ENCODE measurements at regions not wholly inside any gene's neighbourhood (a gene's known extent, or its start where the extent isn't known, plus 50 kb on each side); places are given as distances from the start of the nearest gene placed in this dataset.

- H3K9me3 ChIP-seq (ENCODE audit: severe bottlenecking) = peaks cover 7% of the 10 kb centered on the region
- no peaks in the 10 kb centered on the region for H3K36me3 ChIP-seq
- 0 out of 2 replicates have a peak, but pooled peaks have one; percentile 20 for TF ChIP-seq CTCF (IDR thresholded peaks at IDR 0.05; ENCODE audit: low read depth, low read length)
- H3K27ac ChIP-seq = no peak overlapping the region
- H3K4me3 ChIP-seq (ENCODE audit: low read depth, low read length) = no peak overlapping the region
- no peaks in the 10 kb centered on the region for H3K27me3 ChIP-seq (ENCODE audit: insufficient read depth, low read depth, severe bottlenecking)
- no peak for DNase-seq
These were observed 306.7 kb downstream of the CRPPA start for GRCh38 chr7:16114633-16115032.

GRCh38 chr7:16114071-16114470, 307.3 kb downstream of the CRPPA start:
- no peaks in the 10 kb centered on the region for H3K36me3 ChIP-seq
- no peak overlapping the region for H3K27ac ChIP-seq
- H3K4me3 ChIP-seq (ENCODE audit: low read depth, low read length) = no peak overlapping the region
- H3K9me3 ChIP-seq (ENCODE audit: severe bottlenecking) = peaks cover 7% of the 10 kb centered on the region
- TF ChIP-seq CTCF (IDR thresholded peaks at IDR 0.05; ENCODE audit: low read depth, low read length) = no peak
- no peak for DNase-seq
- no peaks in the 10 kb centered on the region for H3K27me3 ChIP-seq (ENCODE audit: insufficient read depth, low read depth, severe bottlenecking)

- DNase-seq = no peak
- TF ChIP-seq CTCF (IDR thresholded peaks at IDR 0.05; ENCODE audit: low read depth, low read length) = no peak
- H3K36me3 ChIP-seq = no peaks in the 10 kb centered on the region
These were observed 308.3 kb downstream of the CRPPA start for GRCh38 chr7:16113058-16113457.

GRCh38 chr7:16106869-16107268, 314.5 kb downstream of the CRPPA start:
- DNase-seq = no peak
- Histone ChIP-seq H3K27ac (no peak overlapping the region), H3K9me3 (ENCODE audit: severe bottlenecking) (peaks cover 11% of the 10 kb centered on the region), H3K36me3 (no peaks in the 10 kb centered on the region), H3K4me3 (ENCODE audit: low read depth, low read length) (no peak overlapping the region), H3K27me3 (ENCODE audit: insufficient read depth, low read depth, severe bottlenecking) (no peaks in the 10 kb centered on the region)
- TF ChIP-seq CTCF (IDR thresholded peaks at IDR 0.05; ENCODE audit: low read depth, low read length) = no peak

More at GRCh38 chr7:16113058-16113457, 308.3 kb downstream of the CRPPA start:
- no peak overlapping the region for H3K27ac ChIP-seq
- H3K4me3 ChIP-seq (ENCODE audit: low read depth, low read length) = no peak overlapping the region
- H3K9me3 ChIP-seq (ENCODE audit: severe bottlenecking) = peaks cover 7% of the 10 kb centered on the region
- no peaks in the 10 kb centered on the region for H3K27me3 ChIP-seq (ENCODE audit: insufficient read depth, low read depth, severe bottlenecking)

- no peak for TF ChIP-seq CTCF (IDR thresholded peaks at IDR 0.05; ENCODE audit: low read depth, low read length)
- H3K27ac ChIP-seq = no peak overlapping the region
- no peak overlapping the region for H3K4me3 ChIP-seq (ENCODE audit: low read depth, low read length)
- no peaks in the 10 kb centered on the region for H3K36me3 ChIP-seq
- no peak for DNase-seq
- H3K27me3 ChIP-seq (ENCODE audit: insufficient read depth, low read depth, severe bottlenecking) = no peaks in the 10 kb centered on the region
- H3K9me3 ChIP-seq (ENCODE audit: severe bottlenecking) = peaks cover 11% of the 10 kb centered on the region
These were observed 315.0 kb downstream of the CRPPA start for GRCh38 chr7:16106300-16106699.

- TF ChIP-seq CTCF (IDR thresholded peaks at IDR 0.05; ENCODE audit: low read depth, low read length) = no peak
- Histone ChIP-seq H3K9me3 (ENCODE audit: severe bottlenecking) (no peaks in the 10 kb centered on the region), H3K36me3 (no peaks in the 10 kb centered on the region), H3K27ac (no peak overlapping the region), H3K4me3 (ENCODE audit: low read depth, low read length) (no peak overlapping the region), H3K27me3 (ENCODE audit: insufficient read depth, low read depth, severe bottlenecking) (no peaks in the 10 kb centered on the region)
- DNase-seq = no peak
These were observed 322.0 kb downstream of the CRPPA start for GRCh38 chr7:16099302-16099849.

Measured in WERI-Rb-1 (cell line).